ENCODE measurements at regions not wholly inside any gene's neighbourhood (a gene's known extent, or its start where the extent isn't known, plus 50 kb on each side); places are given as distances from the start of the nearest gene placed in this dataset.

DNA sequence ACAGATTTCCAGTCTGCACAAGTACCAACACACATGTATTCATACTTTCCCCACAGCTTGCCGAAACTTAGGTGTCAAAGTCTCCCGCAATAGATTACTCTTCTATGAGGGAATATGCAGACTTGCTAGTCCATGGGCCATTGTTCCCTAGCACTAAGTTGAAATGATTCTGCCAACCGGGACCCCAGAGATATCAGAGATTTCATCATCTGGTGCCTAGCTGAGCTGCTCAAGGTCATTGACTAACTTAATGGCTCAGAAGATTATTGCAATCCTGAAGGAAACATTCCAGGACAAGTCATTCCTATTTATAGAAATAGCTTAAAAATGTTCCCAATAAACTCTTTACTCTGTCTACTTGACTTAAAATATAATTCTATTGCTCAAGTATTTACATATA lies 202.6 kb downstream of the PIK3R1 start:
- TF ChIP-seq ZNF580 (tag by site-specific recombination; IDR thresholded peaks at IDR 0.05) (no peak), ZNF37A (tag by site-specific recombination; IDR thresholded peaks at IDR 0.05) (no peak), SP3 (tag by site-specific recombination; IDR thresholded peaks at IDR 0.05) (no peak), ZNF654 (tag by site-specific recombination; IDR thresholded peaks at IDR 0.05; ENCODE audit: low read depth) (no peak), ZNF274 (IDR thresholded peaks at IDR 0.05; ENCODE audit: low read length) (no peak), ZNF274 (tag by site-specific recombination; IDR thresholded peaks at IDR 0.05; ENCODE audit: borderline replicate concordance) (no peak)
- TF ChIP-seq, protein P1, sequence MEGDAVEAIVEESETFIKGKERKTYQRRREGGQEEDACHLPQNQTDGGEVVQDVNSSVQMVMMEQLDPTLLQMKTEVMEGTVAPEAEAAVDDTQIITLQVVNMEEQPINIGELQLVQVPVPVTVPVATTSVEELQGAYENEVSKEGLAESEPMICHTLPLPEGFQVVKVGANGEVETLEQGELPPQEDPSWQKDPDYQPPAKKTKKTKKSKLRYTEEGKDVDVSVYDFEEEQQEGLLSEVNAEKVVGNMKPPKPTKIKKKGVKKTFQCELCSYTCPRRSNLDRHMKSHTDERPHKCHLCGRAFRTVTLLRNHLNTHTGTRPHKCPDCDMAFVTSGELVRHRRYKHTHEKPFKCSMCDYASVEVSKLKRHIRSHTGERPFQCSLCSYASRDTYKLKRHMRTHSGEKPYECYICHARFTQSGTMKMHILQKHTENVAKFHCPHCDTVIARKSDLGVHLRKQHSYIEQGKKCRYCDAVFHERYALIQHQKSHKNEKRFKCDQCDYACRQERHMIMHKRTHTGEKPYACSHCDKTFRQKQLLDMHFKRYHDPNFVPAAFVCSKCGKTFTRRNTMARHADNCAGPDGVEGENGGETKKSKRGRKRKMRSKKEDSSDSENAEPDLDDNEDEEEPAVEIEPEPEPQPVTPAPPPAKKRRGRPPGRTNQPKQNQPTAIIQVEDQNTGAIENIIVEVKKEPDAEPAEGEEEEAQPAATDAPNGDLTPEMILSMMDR (tag by site-specific recombination; IDR thresholded peaks at IDR 0.05) = no peak
- TF ChIP-seq, protein P2, sequence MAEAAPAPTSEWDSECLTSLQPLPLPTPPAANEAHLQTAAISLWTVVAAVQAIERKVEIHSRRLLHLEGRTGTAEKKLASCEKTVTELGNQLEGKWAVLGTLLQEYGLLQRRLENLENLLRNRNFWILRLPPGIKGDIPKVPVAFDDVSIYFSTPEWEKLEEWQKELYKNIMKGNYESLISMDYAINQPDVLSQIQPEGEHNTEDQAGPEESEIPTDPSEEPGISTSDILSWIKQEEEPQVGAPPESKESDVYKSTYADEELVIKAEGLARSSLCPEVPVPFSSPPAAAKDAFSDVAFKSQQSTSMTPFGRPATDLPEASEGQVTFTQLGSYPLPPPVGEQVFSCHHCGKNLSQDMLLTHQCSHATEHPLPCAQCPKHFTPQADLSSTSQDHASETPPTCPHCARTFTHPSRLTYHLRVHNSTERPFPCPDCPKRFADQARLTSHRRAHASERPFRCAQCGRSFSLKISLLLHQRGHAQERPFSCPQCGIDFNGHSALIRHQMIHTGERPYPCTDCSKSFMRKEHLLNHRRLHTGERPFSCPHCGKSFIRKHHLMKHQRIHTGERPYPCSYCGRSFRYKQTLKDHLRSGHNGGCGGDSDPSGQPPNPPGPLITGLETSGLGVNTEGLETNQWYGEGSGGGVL (tag by site-specific recombination; IDR thresholded peaks at IDR 0.05) = no peak
- TF ChIP-seq, protein P3, sequence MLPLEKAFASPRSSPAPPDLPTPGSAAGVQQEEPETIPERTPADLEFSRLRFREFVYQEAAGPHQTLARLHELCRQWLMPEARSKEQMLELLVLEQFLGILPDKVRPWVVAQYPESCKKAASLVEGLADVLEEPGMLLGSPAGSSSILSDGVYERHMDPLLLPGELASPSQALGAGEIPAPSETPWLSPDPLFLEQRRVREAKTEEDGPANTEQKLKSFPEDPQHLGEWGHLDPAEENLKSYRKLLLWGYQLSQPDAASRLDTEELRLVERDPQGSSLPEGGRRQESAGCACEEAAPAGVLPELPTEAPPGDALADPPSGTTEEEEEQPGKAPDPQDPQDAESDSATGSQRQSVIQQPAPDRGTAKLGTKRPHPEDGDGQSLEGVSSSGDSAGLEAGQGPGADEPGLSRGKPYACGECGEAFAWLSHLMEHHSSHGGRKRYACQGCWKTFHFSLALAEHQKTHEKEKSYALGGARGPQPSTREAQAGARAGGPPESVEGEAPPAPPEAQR (tag by site-specific recombination; IDR thresholded peaks at IDR 0.05) = no peak
